ENCODE measurements at regions not wholly inside any gene's neighbourhood (a gene's known extent, or its start where the extent isn't known, plus 50 kb on each side); places are given as distances from the start of the nearest gene placed in this dataset.

DNA sequence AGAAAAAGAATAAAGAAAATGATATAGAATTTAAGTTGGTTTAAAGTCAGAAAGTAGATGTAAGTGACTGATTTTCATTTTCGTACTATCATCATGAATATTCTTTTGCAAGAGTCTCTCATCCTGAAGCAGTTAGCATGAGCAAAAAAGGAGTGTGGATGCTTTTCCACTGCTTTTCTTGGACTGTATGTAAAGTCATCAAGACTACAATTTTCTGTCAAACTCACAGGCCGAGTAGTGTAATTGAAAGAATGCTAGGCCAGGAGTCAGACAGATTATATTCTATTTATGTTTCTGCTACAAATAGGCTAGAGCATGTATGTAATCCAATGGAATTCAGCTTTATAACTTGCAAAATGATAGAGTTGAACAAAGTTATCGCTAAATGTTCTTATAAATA lies 197.1 kb upstream of the SPOCK3 start:
- TF ChIP-seq, protein P1, sequence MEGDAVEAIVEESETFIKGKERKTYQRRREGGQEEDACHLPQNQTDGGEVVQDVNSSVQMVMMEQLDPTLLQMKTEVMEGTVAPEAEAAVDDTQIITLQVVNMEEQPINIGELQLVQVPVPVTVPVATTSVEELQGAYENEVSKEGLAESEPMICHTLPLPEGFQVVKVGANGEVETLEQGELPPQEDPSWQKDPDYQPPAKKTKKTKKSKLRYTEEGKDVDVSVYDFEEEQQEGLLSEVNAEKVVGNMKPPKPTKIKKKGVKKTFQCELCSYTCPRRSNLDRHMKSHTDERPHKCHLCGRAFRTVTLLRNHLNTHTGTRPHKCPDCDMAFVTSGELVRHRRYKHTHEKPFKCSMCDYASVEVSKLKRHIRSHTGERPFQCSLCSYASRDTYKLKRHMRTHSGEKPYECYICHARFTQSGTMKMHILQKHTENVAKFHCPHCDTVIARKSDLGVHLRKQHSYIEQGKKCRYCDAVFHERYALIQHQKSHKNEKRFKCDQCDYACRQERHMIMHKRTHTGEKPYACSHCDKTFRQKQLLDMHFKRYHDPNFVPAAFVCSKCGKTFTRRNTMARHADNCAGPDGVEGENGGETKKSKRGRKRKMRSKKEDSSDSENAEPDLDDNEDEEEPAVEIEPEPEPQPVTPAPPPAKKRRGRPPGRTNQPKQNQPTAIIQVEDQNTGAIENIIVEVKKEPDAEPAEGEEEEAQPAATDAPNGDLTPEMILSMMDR (IDR thresholded peaks at IDR 0.05) = no peak
- no peak for TF ChIP-seq EP300 (IDR thresholded peaks at IDR 0.05)
